H9 (cell line): ENCODE measurements at regions not wholly inside any gene's neighbourhood (a gene's known extent, or its start where the extent isn't known, plus 50 kb on each side); places are given as distances from the start of the nearest gene placed in this dataset.

Source experiments
- DNase-seq: peaks from one replicate; pipeline ENCODE4 v3.0.0-alpha.2; 2017
- H2AFZ ChIP-seq: one replicate; pipeline ENCODE4 v1.6.1; 2013; ENCODE audit warnings: mild to moderate bottlenecking, low read length, control low read depth, moderate library complexity
- H2AK5ac ChIP-seq: 2 replicates; pipeline ENCODE4 v1.6.1; 2013; ENCODE audit warnings: low read length, control low read depth, mixed read lengths; ENCODE audit not compliant: insufficient read length
- H2BK120ac ChIP-seq: one replicate; pipeline ENCODE4 v1.6.1; 2013; ENCODE audit warnings: low read depth, mild to moderate bottlenecking, low read length, control low read depth, inconsistent platforms; ENCODE audit not compliant: poor library complexity, severe bottlenecking
- H2BK12ac ChIP-seq: 2 replicates; pipeline ENCODE4 v1.6.1; 2013; ENCODE audit warnings: low read length, control low read depth, mixed read lengths, low read depth; ENCODE audit not compliant: insufficient read length
- H2BK15ac ChIP-seq: 2 replicates; pipeline ENCODE4 v1.6.1; 2013; ENCODE audit warnings: low read depth, low read length, control low read depth
- H2BK20ac ChIP-seq: one replicate; pipeline ENCODE4 v1.6.1; 2013; ENCODE audit warnings: low read depth, mild to moderate bottlenecking, low read length, control low read depth, inconsistent platforms; ENCODE audit not compliant: poor library complexity, severe bottlenecking
- H2BK5ac ChIP-seq: 2 replicates; pipeline ENCODE4 v1.6.1; 2013; ENCODE audit warnings: low read length, control low read depth, mixed read lengths; ENCODE audit not compliant: insufficient read length
- H3K14ac ChIP-seq: 2 replicates; pipeline ENCODE4 v1.6.1; 2013; ENCODE audit warnings: low read length, control low read depth; ENCODE audit not compliant: insufficient read depth
- H3K18ac ChIP-seq: 2 replicates; pipeline ENCODE4 v1.6.1; 2013; ENCODE audit warnings: low read depth, mild to moderate bottlenecking, mixed read lengths, low read length, control low read depth; ENCODE audit not compliant: insufficient read length
- H3K23ac ChIP-seq: 2 replicates; pipeline ENCODE4 v1.6.1; 2013; ENCODE audit warnings: low read length, control low read depth, mixed read lengths, low read depth; ENCODE audit not compliant: insufficient read length
- H3K23me2 ChIP-seq: 2 replicates; pipeline ENCODE4 v1.6.1; 2013; ENCODE audit warnings: low read depth, mild to moderate bottlenecking, mixed read lengths, low read length, control low read depth; ENCODE audit not compliant: insufficient read length, poor library complexity, severe bottlenecking
- H3K27ac ChIP-seq: 2 replicates; pipeline ENCODE4 v1.5.1; 2013; ENCODE audit warnings: low read length, control low read depth, mixed read lengths, low read depth; ENCODE audit not compliant: insufficient read length
- H3K27me3 ChIP-seq: 2 replicates; pipeline ENCODE4 v1.6.1; 2013; ENCODE audit warnings: low read length, control low read depth, inconsistent platforms; ENCODE audit not compliant: insufficient read depth
- H3K4ac ChIP-seq: 2 replicates; pipeline ENCODE4 v1.6.1; 2013; ENCODE audit warnings: low read depth, mild to moderate bottlenecking, control low read depth, inconsistent platforms, low read length, moderate library complexity
- H3K4me1 ChIP-seq: 2 replicates; pipeline ENCODE4 v1.6.1; 2013; ENCODE audit warnings: low read length, control low read depth, inconsistent platforms; ENCODE audit not compliant: insufficient read depth
- H3K4me2 ChIP-seq: 2 replicates; pipeline ENCODE4 v1.6.1; 2013; ENCODE audit warnings: low read length, control low read depth, mixed read lengths; ENCODE audit not compliant: insufficient read length, insufficient read depth
- H3K56ac ChIP-seq: 2 replicates; pipeline ENCODE4 v1.6.1; 2013; ENCODE audit warnings: low read depth, mild to moderate bottlenecking, mixed read lengths, low read length, control low read depth; ENCODE audit not compliant: insufficient read length
- H3K79me1 ChIP-seq: 2 replicates; pipeline ENCODE4 v1.6.1; 2013; ENCODE audit warnings: low read depth, mild to moderate bottlenecking, moderate library complexity, low read length, control low read depth, inconsistent platforms; ENCODE audit not compliant: insufficient read depth, poor library complexity, severe bottlenecking
- H3K79me2 ChIP-seq: 2 replicates; pipeline ENCODE4 v1.6.1; 2013; ENCODE audit warnings: low read length, control low read depth, inconsistent platforms; ENCODE audit not compliant: insufficient read depth
- H3K9ac ChIP-seq: 2 replicates; pipeline ENCODE4 v1.6.1; 2013; ENCODE audit warnings: low read length, control low read depth, mixed read lengths; ENCODE audit not compliant: insufficient read length; ENCODE audit errors: extremely low read depth
- H3K9me3 ChIP-seq: one replicate; pipeline ENCODE4 v1.6.1; 2013; ENCODE audit warnings: low read depth, low read length, inconsistent platforms; ENCODE audit not compliant: control insufficient read depth
- H3T11ph ChIP-seq: one replicate; pipeline ENCODE4 v1.6.1; 2013; ENCODE audit warnings: mild to moderate bottlenecking, low read length, control low read depth, inconsistent platforms
- H4K20me1 ChIP-seq: one replicate; pipeline ENCODE4 v1.6.1; 2013; ENCODE audit not compliant: control insufficient read depth, insufficient read length, insufficient read depth
- H4K5ac ChIP-seq: 2 replicates; pipeline ENCODE4 v1.6.1; 2013; ENCODE audit warnings: low read depth, mild to moderate bottlenecking, mixed read lengths, low read length, control low read depth; ENCODE audit not compliant: insufficient read length
- H4K8ac ChIP-seq: replicated peaks from 2 replicates; pipeline ENCODE4 v1.6.1; 2013; ENCODE audit warnings: low read length, control low read depth, mixed read lengths, low read depth; ENCODE audit not compliant: insufficient read length
- H4K91ac ChIP-seq: 2 replicates; pipeline ENCODE4 v1.6.1; 2013; ENCODE audit warnings: low read depth, mild to moderate bottlenecking, moderate library complexity, mixed read lengths, low read length, control low read depth; ENCODE audit not compliant: insufficient read length
- H3K27ac Mint-ChIP-seq, 3 experiments: 2 replicates in 2 of 3; 3 replicates in 1 of 3; pipeline ENCODE4 v1.8.0; 2020 to 2021; ENCODE audit warnings: mixed read lengths in 3 of 3, mild to moderate bottlenecking in 1 of 3, moderate library complexity in 1 of 3
- H3K27me3 Mint-ChIP-seq: 2 replicates; pipeline ENCODE4 v1.8.0; 2021; ENCODE audit warnings: low read depth, mild to moderate bottlenecking, moderate library complexity, mixed read lengths
- H3K36me3 Mint-ChIP-seq, 3 experiments: 2 replicates in 2 of 3; 3 replicates in 1 of 3; pipeline ENCODE4 v1.8.0; 2020 to 2021; ENCODE audit warnings: low read depth in 3 of 3, mixed read lengths in 3 of 3; ENCODE audit not compliant: insufficient read depth in 1 of 3
- H3K4me1 Mint-ChIP-seq, 2 experiments: 2 replicates each; pipeline ENCODE4 v1.8.0; 2020; ENCODE audit warnings: mixed read lengths in 2 of 2
- H3K4me3 Mint-ChIP-seq, 2 experiments: 2 replicates in 1 of 2; 3 replicates in 1 of 2; pipeline ENCODE4 v1.8.0; 2020 to 2021; ENCODE audit warnings: mild to moderate bottlenecking in 2 of 2, mixed read lengths in 2 of 2, moderate library complexity in 1 of 2
- H3K9me3 Mint-ChIP-seq, 2 experiments: 2 replicates in 1 of 2; 3 replicates in 1 of 2; pipeline ENCODE4 v1.8.0; 2020; ENCODE audit warnings: mild to moderate bottlenecking in 2 of 2, mixed read lengths in 2 of 2, moderate library complexity in 1 of 2
- CTCF ChIP-seq: fragments of 200-600 bp; sonication (generic); conservative IDR thresholded peaks from 3 replicates; pipeline ENCODE4 v1.8.0; 2021; ENCODE audit warnings: antibody characterized with exemption, mild to moderate bottlenecking
- WGBS: extraction: QIAGEN DNeasy Blood & Tissue Kit; methylation state at CpG from one replicate; pipeline ENCODE4 v1.1.7; 2013; ENCODE audit warnings: missing lambda C conversion rate, low lambda C conversion rate, mixed read lengths; ENCODE audit not compliant: insufficient read length; ENCODE audit errors: extremely low coverage; 5-methylcytosine and 5-hydroxymethylcytosine counted together

- Histone ChIP-seq H4K8ac (no peak overlapping the region), H2AFZ (no peak overlapping the region), H2BK5ac (no peak overlapping the region), H3K27me3 (no peaks in the 10 kb centered on the region; the same call in 1 of the 2 replicates), H2BK20ac (no peak overlapping the region), H3K9ac (peak overlapping the region; percentile 68), H3T11ph (no peak overlapping the region), H4K20me1 (peaks cover 2% of the 10 kb centered on the region), H3K4ac (no peak overlapping the region), H4K5ac (no peak overlapping the region), H3K18ac (peak overlapping the region; percentile 76), H3K4me2 (peak overlapping the region; percentile 67), H2BK120ac (no peak overlapping the region), H4K91ac (no peak overlapping the region), H3K23me2 (peaks cover 19% of the 10 kb centered on the region), H3K27ac (peak overlapping the region; percentile 21), H2AK5ac (no peak overlapping the region), H3K4me1 (peaks cover 7% of the 10 kb centered on the region; the same call in 1 of the 2 replicates), H2BK15ac (no peak overlapping the region), H3K56ac (no peak overlapping the region), H3K23ac (no peak overlapping the region), H3K79me2 (no peaks in the 10 kb centered on the region), H3K9me3 (no peaks in the 10 kb centered on the region), H3K14ac (peak overlapping the region; percentile 62), H2BK12ac (no peak overlapping the region), H3K79me1 (no peaks in the 10 kb centered on the region)
- H3K36me3 Mint-ChIP-seq: no peaks in the 10 kb centered on the region; a peak in 1 of 7 replicates
- peaks cover 39 to 41% of the 10 kb centered on the region in 2 experiments for H3K4me1 Mint-ChIP-seq
- peaks cover 12% of the 10 kb centered on the region for H3K27me3 Mint-ChIP-seq
- peak overlapping the region; percentile 74 to 95 (median 95); a peak in 5 of 7 replicates for H3K27ac Mint-ChIP-seq
- TF ChIP-seq CTCF: no peak
- no peaks in the 10 kb centered on the region for H3K9me3 Mint-ChIP-seq
- peak overlapping the region; percentile 91 to 96 for H3K4me3 Mint-ChIP-seq
- WGBS: no CpG with 5 or more reads among the region's 40 CpGs
- DNase-seq: peak; percentile 68
Observed at GRCh38 chr3:159763011-159763601, 225.5 kb upstream of the IL12A start.
